GM23248 (cell line): ENCODE measurements at regions not wholly inside any gene's neighbourhood (a gene's known extent, or its start where the extent isn't known, plus 50 kb on each side); places are given as distances from the start of the nearest gene placed in this dataset.

Experiments
- EZH2 ChIP-seq: fragments of 200-600 bp; sonication (generic); IDR thresholded peaks from 2 replicates; pipeline ENCODE4 v1.6.1; 2018; ENCODE audit warnings: antibody characterized with exemption, mild to moderate bottlenecking; ENCODE audit not compliant: insufficient read depth, poor library complexity, severe bottlenecking
- EZH2phosphoT487 ChIP-seq: fragments of 200-600 bp; sonication (generic); IDR thresholded peaks from 2 replicates; pipeline ENCODE4 v1.6.1; 2018; ENCODE audit warnings: antibody characterized with exemption, moderate library complexity, mild to moderate bottlenecking, low read depth; ENCODE audit not compliant: insufficient read depth

GRCh38 chr7:21194936-21195335 is 232.9 kb upstream of the SP4 start:
- TF ChIP-seq EZH2 (no peak), EZH2phosphoT487 (no peak)
